ENCODE measurements at regions not wholly inside any gene's neighbourhood (a gene's known extent, or its start where the extent isn't known, plus 50 kb on each side); places are given as distances from the start of the nearest gene placed in this dataset.

- TF ChIP-seq CTCF (IDR thresholded peaks at IDR 0.05): no peak
- Histone ChIP-seq H3K27ac (no peak overlapping the region), H3K36me3 (no peaks in the 10 kb centered on the region), H3K4me3 (no peak overlapping the region), H3K27me3 (no peaks in the 10 kb centered on the region), H3K9me3 (no peaks in the 10 kb centered on the region), H3K4me1 (no peaks in the 10 kb centered on the region)
- peak; percentile 45 for ATAC-seq
- intact Hi-C loops (cut with DNase I): no loop called here
- DNase-seq: no peak
These were observed 736.9 kb upstream of the HS3ST1 start for GRCh38 chr4:12165616-12166015.

GRCh38 chr4:12146339-12146738, 717.6 kb upstream of the HS3ST1 start:
- no peaks in the 10 kb centered on the region for H3K27me3 ChIP-seq
- no peak for DNase-seq
- H3K27ac ChIP-seq: no peak overlapping the region
- no peaks in the 10 kb centered on the region for H3K4me1 ChIP-seq
- no peak for ATAC-seq
- intact Hi-C loops (cut with DNase I): no loop called here
- TF ChIP-seq CTCF (IDR thresholded peaks at IDR 0.05): no peak
- no peak overlapping the region for H3K4me3 ChIP-seq
- no peaks in the 10 kb centered on the region for H3K36me3 ChIP-seq
- no peaks in the 10 kb centered on the region for H3K9me3 ChIP-seq

GRCh38 chr4:12145768-12146167, 717.1 kb upstream of the HS3ST1 start:
- no peaks in the 10 kb centered on the region for H3K36me3 ChIP-seq
- H3K9me3 ChIP-seq: no peaks in the 10 kb centered on the region
- H3K4me1 ChIP-seq: no peaks in the 10 kb centered on the region
- no peak overlapping the region for H3K4me3 ChIP-seq
- intact Hi-C loops (cut with DNase I): no loop called here
- no peak for TF ChIP-seq CTCF (IDR thresholded peaks at IDR 0.05)
- ATAC-seq (no peak), DNase-seq (no peak)
- H3K27ac ChIP-seq: no peak overlapping the region
- no peaks in the 10 kb centered on the region for H3K27me3 ChIP-seq

GRCh38 chr4:12145106-12145505, 716.4 kb upstream of the HS3ST1 start:
- Histone ChIP-seq H3K27me3 (no peaks in the 10 kb centered on the region), H3K27ac (no peak overlapping the region), H3K36me3 (no peaks in the 10 kb centered on the region), H3K4me3 (no peak overlapping the region), H3K4me1 (no peaks in the 10 kb centered on the region), H3K9me3 (no peaks in the 10 kb centered on the region)
- DNase-seq (no peak), ATAC-seq (no peak)
- TF ChIP-seq CTCF (IDR thresholded peaks at IDR 0.05): no peak
- intact Hi-C loops (cut with DNase I): no loop called here

GRCh38 chr4:12144051-12144450, 715.4 kb upstream of the HS3ST1 start:
- H3K27me3 ChIP-seq: no peaks in the 10 kb centered on the region
- TF ChIP-seq CTCF (IDR thresholded peaks at IDR 0.05): no peak
- no peak overlapping the region for H3K27ac ChIP-seq
- H3K36me3 ChIP-seq: no peaks in the 10 kb centered on the region
- no peaks in the 10 kb centered on the region for H3K4me1 ChIP-seq
- H3K4me3 ChIP-seq: no peak overlapping the region
- intact Hi-C loops (cut with DNase I): no loop called here
- no peak for ATAC-seq
- DNase-seq: no peak
- no peaks in the 10 kb centered on the region for H3K9me3 ChIP-seq

GRCh38 chr4:12140864-12141263, 712.2 kb upstream of the HS3ST1 start:
- no peak for TF ChIP-seq CTCF (IDR thresholded peaks at IDR 0.05)
- no peaks in the 10 kb centered on the region for H3K36me3 ChIP-seq

More at GRCh38 chr4:12140864-12141263, 712.2 kb upstream of the HS3ST1 start:
- no peak for DNase-seq
- Histone ChIP-seq H3K4me3 (no peak overlapping the region), H3K4me1 (no peaks in the 10 kb centered on the region), H3K27ac (no peak overlapping the region), H3K27me3 (no peaks in the 10 kb centered on the region), H3K9me3 (no peaks in the 10 kb centered on the region)
- intact Hi-C loops (cut with DNase I): no loop called here
- ATAC-seq: no peak

Measured in upper lobe of right lung (tissue), 1 donor.